ENCODE measurements at regions not wholly inside any gene's neighbourhood (a gene's known extent, or its start where the extent isn't known, plus 50 kb on each side); places are given as distances from the start of the nearest gene placed in this dataset.

DNA sequence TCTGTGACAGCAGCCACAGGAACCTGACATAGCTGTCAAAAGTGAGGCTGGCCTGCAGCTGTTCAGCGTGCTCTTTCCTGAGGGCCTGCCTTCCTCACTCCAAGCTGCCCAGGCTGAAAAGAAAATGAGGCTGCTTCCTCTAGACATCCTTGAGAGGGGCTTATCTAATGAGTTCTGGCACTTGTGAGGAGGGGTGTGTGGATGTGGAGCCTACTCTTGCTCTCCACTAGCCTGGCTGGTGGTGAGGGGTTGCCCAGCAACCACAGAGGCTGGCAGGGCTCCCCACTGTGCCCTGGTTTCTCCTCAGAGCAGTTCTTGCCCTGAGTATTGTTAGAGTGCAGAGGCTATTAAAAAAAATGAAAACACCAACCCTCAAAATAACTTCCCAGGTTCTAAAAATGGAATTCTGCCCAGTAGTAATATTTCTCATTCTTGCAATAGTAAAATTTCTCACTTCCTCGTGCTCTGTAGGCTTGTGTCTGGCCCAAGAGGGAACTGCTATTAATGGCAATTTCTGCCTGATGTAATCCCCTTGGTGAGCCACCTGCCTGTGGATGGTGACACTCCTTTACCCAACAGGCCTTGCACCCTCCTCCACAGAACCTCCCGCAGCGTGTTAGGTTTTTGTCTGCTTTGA is 52.6 kb upstream of the EPS8L3 start:
- H3K27me3 ChIP-seq: no peaks in the 10 kb centered on the region
- ATAC-seq: peak in 1 of 2 donors; percentile 38
- no peaks in the 10 kb centered on the region for H3K9me3 ChIP-seq
- H3K27ac ChIP-seq: no peak overlapping the region
- intact Hi-C loops (cut with DNase I; ENCODE audit: low total_unique reads) (no loop called here), in situ Hi-C loops (cut with MboI; ENCODE audit: low sequenced_read_pairs in 4 of 4) (no loop called here)
- no peaks in the 10 kb centered on the region for H3K36me3 ChIP-seq
- DNase-seq: peak in 1 of 2 donors; percentile 42
- H3K4me1 ChIP-seq: peaks cover 4 to 8% of the 10 kb centered on the region in 2 donors
- no peak for TF ChIP-seq POLR2A (IDR thresholded peaks at IDR 0.05)
- TF ChIP-seq, protein P1, sequence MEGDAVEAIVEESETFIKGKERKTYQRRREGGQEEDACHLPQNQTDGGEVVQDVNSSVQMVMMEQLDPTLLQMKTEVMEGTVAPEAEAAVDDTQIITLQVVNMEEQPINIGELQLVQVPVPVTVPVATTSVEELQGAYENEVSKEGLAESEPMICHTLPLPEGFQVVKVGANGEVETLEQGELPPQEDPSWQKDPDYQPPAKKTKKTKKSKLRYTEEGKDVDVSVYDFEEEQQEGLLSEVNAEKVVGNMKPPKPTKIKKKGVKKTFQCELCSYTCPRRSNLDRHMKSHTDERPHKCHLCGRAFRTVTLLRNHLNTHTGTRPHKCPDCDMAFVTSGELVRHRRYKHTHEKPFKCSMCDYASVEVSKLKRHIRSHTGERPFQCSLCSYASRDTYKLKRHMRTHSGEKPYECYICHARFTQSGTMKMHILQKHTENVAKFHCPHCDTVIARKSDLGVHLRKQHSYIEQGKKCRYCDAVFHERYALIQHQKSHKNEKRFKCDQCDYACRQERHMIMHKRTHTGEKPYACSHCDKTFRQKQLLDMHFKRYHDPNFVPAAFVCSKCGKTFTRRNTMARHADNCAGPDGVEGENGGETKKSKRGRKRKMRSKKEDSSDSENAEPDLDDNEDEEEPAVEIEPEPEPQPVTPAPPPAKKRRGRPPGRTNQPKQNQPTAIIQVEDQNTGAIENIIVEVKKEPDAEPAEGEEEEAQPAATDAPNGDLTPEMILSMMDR (IDR thresholded peaks at IDR 0.05 in 4 of 5, conservative IDR thresholded peaks at IDR 0.05 in 1 of 5): no peak
- no peak overlapping the region for H3K4me3 ChIP-seq

DNA sequence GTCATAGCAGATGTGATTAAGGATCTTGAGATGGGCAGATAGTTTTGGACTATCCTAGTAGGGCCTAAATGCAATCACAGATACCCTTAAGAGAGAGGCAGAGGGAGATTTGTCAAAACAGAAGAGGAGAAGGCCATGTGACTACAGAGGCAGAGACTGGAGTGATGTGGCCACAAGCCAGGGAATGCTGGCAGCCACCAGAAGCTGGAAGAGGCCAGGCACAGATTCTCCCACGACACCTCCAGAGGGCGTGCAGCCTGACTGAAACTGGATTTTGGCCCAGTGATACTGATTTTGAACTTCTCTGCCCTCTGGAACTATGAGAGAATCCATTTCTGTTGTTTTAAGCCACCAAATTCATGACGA is 52.1 kb upstream of the EPS8L3 start:
- Histone ChIP-seq H3K36me3 (no peaks in the 10 kb centered on the region), H3K4me3 (no peak overlapping the region), H3K4me1 (peaks cover 3 to 4% of the 10 kb centered on the region in 2 donors), H3K9me3 (no peaks in the 10 kb centered on the region), H3K27me3 (no peaks in the 10 kb centered on the region), H3K27ac (no peak overlapping the region)
- ATAC-seq: no peak
- no peak for DNase-seq
- in situ Hi-C loops (cut with MboI; ENCODE audit: low sequenced_read_pairs in 4 of 4) (no loop called here), intact Hi-C loops (cut with DNase I; ENCODE audit: low total_unique reads) (no loop called here)
- TF ChIP-seq, protein P1 (IDR thresholded peaks at IDR 0.05 in 4 of 5, conservative IDR thresholded peaks at IDR 0.05 in 1 of 5): no peak
- TF ChIP-seq POLR2A (IDR thresholded peaks at IDR 0.05): no peak

DNA sequence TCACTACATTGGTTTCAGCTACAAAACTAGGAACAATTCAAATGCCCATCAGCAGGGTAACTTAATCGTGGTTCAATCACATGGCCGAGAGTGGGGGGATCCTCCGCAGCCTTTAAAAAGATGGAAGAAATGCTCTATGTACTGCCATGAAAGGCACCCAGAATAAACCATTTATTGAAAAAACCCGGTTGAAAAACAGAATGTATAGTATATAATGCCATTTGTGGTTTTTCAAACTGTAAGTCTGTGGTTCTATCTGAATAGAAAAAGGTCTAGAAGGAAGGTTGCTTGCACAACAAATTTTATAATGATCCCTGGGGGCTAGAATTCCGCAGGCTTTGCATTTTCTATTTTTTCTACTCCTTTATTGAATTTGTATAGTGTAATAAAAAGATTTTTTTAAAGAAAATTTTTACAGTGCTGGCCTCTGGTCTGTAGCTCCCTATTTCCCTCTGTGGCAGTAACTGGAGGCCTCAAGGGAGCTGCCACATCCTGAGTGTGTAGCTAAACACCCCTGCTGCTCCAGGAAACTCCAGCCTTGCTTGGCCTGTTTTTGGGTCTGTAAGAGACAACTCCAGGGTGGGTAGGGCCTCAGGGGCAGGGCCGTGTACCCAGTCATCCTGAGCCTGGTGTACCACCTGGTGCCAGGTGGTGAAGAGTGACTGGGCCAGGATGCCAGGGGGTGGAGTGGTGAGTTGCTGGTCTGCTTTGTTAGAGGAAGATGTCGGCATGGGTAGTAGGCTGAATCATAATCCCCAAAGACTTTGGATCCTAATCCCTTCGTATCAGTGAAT is 51.5 kb upstream of the EPS8L3 start:
- Histone ChIP-seq H3K4me1 (peaks cover 3 to 4% of the 10 kb centered on the region in 2 donors), H3K9me3 (no peaks in the 10 kb centered on the region), H3K36me3 (no peaks in the 10 kb centered on the region), H3K4me3 (no peak overlapping the region), H3K27ac (no peak overlapping the region), H3K27me3 (no peaks in the 10 kb centered on the region)
- intact Hi-C loops (cut with DNase I; ENCODE audit: low total_unique reads) (no loop called here), in situ Hi-C loops (cut with MboI; ENCODE audit: low sequenced_read_pairs in 4 of 4) (no loop called here)
- ATAC-seq (no peak), DNase-seq (no peak)
- TF ChIP-seq, protein P1 (IDR thresholded peaks at IDR 0.05 in 4 of 5, conservative IDR thresholded peaks at IDR 0.05 in 1 of 5): no peak
- no peak for TF ChIP-seq POLR2A (IDR thresholded peaks at IDR 0.05)

DNA sequence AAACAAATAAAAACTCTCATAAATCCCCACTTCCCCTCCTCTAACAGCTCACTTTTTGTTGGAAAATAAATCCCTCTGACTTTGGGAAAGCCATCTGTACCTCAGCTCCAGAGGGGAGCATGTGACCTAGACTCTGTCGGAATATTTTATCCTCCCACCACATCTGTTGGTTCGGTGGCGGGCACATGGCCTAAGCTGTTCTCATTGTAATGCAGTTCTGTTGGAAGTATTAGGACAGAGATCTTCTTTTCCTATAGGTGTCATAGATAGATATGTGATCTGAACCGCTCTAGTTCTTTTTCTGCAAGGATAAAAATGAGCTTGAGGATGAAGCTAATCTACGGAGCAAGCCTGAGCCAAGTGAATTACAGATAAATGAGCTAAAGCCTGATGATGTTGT is 50.5 kb upstream of the EPS8L3 start:
- Histone ChIP-seq H3K27ac (no peak overlapping the region), H3K36me3 (no peaks in the 10 kb centered on the region), H3K9me3 (no peaks in the 10 kb centered on the region), H3K4me3 (no peak overlapping the region), H3K4me1 (peaks cover 3 to 4% of the 10 kb centered on the region in 2 donors), H3K27me3 (no peaks in the 10 kb centered on the region)
- in situ Hi-C loops (cut with MboI; ENCODE audit: low sequenced_read_pairs in 4 of 4) (no loop called here), intact Hi-C loops (cut with DNase I; ENCODE audit: low total_unique reads) (no loop called here)
- ATAC-seq (no peak), DNase-seq (no peak)
- TF ChIP-seq POLR2A (IDR thresholded peaks at IDR 0.05): no peak
- TF ChIP-seq, protein P1 (IDR thresholded peaks at IDR 0.05 in 4 of 5, conservative IDR thresholded peaks at IDR 0.05 in 1 of 5): no peak
